ENCODE measurements at regions not wholly inside any gene's neighbourhood (a gene's known extent, or its start where the extent isn't known, plus 50 kb on each side); places are given as distances from the start of the nearest gene placed in this dataset.

DNA sequence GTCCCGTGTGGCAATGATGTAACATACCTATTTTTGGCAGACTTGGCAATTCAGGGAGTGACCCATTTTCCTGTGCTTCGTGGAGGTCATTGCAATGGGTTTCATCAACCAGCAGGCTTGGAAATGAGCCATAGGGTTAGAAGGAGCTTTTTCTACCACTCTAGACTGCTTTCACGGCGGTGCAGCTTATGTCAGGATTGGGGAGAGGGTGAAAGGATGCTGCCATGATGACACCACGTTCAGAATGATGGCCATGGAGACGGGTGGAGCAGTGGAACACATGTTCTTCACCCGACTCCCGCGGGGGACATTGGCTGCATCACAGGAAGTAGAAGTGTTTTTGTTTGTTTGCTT lies 220.2 kb downstream of the EMX2 start:
- TF ChIP-seq NFIC (IDR thresholded peaks at IDR 0.05; ENCODE audit: borderline replicate concordance) (no peak), SMC3 (IDR thresholded peaks at IDR 0.05; ENCODE audit: low read depth, low read length) (no peak), YY1 (IDR thresholded peaks at IDR 0.05; ENCODE audit: low read depth) (no peak), POLR2AphosphoS5 (IDR thresholded peaks at IDR 0.05; ENCODE audit: low read depth, low read length) (no peak)
- TF ChIP-seq, protein P1, sequence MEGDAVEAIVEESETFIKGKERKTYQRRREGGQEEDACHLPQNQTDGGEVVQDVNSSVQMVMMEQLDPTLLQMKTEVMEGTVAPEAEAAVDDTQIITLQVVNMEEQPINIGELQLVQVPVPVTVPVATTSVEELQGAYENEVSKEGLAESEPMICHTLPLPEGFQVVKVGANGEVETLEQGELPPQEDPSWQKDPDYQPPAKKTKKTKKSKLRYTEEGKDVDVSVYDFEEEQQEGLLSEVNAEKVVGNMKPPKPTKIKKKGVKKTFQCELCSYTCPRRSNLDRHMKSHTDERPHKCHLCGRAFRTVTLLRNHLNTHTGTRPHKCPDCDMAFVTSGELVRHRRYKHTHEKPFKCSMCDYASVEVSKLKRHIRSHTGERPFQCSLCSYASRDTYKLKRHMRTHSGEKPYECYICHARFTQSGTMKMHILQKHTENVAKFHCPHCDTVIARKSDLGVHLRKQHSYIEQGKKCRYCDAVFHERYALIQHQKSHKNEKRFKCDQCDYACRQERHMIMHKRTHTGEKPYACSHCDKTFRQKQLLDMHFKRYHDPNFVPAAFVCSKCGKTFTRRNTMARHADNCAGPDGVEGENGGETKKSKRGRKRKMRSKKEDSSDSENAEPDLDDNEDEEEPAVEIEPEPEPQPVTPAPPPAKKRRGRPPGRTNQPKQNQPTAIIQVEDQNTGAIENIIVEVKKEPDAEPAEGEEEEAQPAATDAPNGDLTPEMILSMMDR (IDR thresholded peaks at IDR 0.05), result no peak

Measured in SK-N-SH (cell line).